Testis (tissue), 2 donors: ENCODE measurements at regions not wholly inside any gene's neighbourhood (a gene's known extent, or its start where the extent isn't known, plus 50 kb on each side); places are given as distances from the start of the nearest gene placed in this dataset.

Experiments used
- POLR2A ChIP-seq: fragments of 450-650 bp; IDR thresholded peaks from one replicate; pipeline ENCODE4 v1.6.1; 2017; ENCODE audit warnings: antibody characterized with exemption, mild to moderate bottlenecking, moderate library complexity
- TF ChIP-seq, protein P1 (sequence below), 3 experiments: fragments of 450-650 bp in 2 of 3; fragments of 200-600 bp in 1 of 3; sonication (generic) in 1 of 3; IDR thresholded peaks; one replicate each; pipeline ENCODE4 v1.5.1; 2016 to 2019; ENCODE audit warnings: antibody characterized with exemption in 3 of 3, mild to moderate bottlenecking in 2 of 3, moderate library complexity in 1 of 3

DNA sequence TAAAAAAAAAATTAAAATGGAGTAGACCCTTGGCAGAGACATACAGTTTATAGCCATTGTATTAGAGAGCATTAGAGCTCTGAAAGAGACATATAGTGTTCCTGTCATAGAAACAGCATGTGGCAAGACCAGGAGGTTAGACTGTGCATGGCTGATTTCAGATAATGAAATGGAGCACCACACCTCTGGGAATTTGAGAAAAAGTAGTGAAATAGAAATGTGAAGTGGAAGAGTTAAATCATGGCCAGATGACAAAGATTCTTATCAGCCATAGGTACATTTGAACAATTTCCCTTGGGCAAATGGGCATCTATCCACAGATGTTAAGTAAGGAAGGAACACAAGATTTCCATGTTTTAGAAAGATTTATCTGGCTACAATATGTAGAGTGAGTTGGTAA is 1083.1 kb downstream of the PLA2G4A start:
- TF ChIP-seq, protein P1, sequence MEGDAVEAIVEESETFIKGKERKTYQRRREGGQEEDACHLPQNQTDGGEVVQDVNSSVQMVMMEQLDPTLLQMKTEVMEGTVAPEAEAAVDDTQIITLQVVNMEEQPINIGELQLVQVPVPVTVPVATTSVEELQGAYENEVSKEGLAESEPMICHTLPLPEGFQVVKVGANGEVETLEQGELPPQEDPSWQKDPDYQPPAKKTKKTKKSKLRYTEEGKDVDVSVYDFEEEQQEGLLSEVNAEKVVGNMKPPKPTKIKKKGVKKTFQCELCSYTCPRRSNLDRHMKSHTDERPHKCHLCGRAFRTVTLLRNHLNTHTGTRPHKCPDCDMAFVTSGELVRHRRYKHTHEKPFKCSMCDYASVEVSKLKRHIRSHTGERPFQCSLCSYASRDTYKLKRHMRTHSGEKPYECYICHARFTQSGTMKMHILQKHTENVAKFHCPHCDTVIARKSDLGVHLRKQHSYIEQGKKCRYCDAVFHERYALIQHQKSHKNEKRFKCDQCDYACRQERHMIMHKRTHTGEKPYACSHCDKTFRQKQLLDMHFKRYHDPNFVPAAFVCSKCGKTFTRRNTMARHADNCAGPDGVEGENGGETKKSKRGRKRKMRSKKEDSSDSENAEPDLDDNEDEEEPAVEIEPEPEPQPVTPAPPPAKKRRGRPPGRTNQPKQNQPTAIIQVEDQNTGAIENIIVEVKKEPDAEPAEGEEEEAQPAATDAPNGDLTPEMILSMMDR (IDR thresholded peaks at IDR 0.05) = no peak
- no peak for TF ChIP-seq POLR2A
